Natural killer cell (primary cell): ENCODE measurements at regions not wholly inside any gene's neighbourhood (a gene's known extent, or its start where the extent isn't known, plus 50 kb on each side); places are given as distances from the start of the nearest gene placed in this dataset.

Experiments used
- ATAC-seq, 3 donors: fragments of 150-1000 bp in 2 of 3; fragments of 200-7000 bp in 1 of 3; cut with Tn5 transposase; 1 replicate in 1 of 3; 2 replicates in 2 of 3; pipeline ENCODE4 v1.10.0; 2021; ENCODE audit warnings: mild to moderate bottlenecking in 2 of 3, moderate library complexity in 2 of 3
- DNase-seq, 2 donors: peaks; one replicate each; pipeline versions ENCODE4 v3.0.0 to v3.0.0-alpha.2; 2013 to 2021; ENCODE audit warnings: mixed read lengths in 1 of 2
- H3K27ac ChIP-seq: one replicate; pipeline ENCODE4 v1.5.1; 2013; ENCODE audit warnings: mild to moderate bottlenecking, low read length
- H3K27me3 ChIP-seq: one replicate; pipeline ENCODE4 v1.6.1; 2013; ENCODE audit warnings: low read length; ENCODE audit not compliant: control insufficient read depth, insufficient read depth
- H3K36me3 ChIP-seq: one replicate; pipeline ENCODE4 v1.6.1; 2013; ENCODE audit warnings: low read length; ENCODE audit not compliant: control insufficient read depth, insufficient read depth
- H3K4me1 ChIP-seq: one replicate; pipeline ENCODE4 v1.6.1; 2013; ENCODE audit warnings: low read length; ENCODE audit not compliant: control insufficient read depth, insufficient read depth
- H3K4me3 ChIP-seq: one replicate; pipeline ENCODE4 v1.5.1; 2013; ENCODE audit warnings: low read length
- H3K9me3 ChIP-seq: one replicate; pipeline ENCODE4 v1.6.1; 2013; ENCODE audit warnings: low read length; ENCODE audit not compliant: control insufficient read depth, insufficient read depth
- H3K27ac Mint-ChIP-seq, 2 donors: one replicate each; pipeline ENCODE4 v1.8.0; 2022; ENCODE audit warnings: mild to moderate bottlenecking in 2 of 2, mixed read lengths in 2 of 2, moderate library complexity in 1 of 2
- H3K27me3 Mint-ChIP-seq, 2 donors: one replicate each; pipeline ENCODE4 v1.8.0; 2022; ENCODE audit warnings: low read depth in 2 of 2, mixed read lengths in 2 of 2
- H3K36me3 Mint-ChIP-seq: one replicate; pipeline ENCODE4 v1.8.0; 2022; ENCODE audit warnings: mixed read lengths
- H3K4me1 Mint-ChIP-seq, 2 donors: one replicate each; pipeline ENCODE4 v1.8.0; 2022; ENCODE audit warnings: mixed read lengths in 2 of 2
- H3K4me3 Mint-ChIP-seq: one replicate; pipeline ENCODE4 v1.8.0; 2022; ENCODE audit warnings: mild to moderate bottlenecking, moderate library complexity, mixed read lengths
- H3K9me3 Mint-ChIP-seq, 2 donors: one replicate each; pipeline ENCODE4 v1.8.0; 2022; ENCODE audit warnings: mixed read lengths in 2 of 2
- CTCF ChIP-seq: fragments of 200-600 bp; IDR thresholded peaks from one replicate; pipeline ENCODE4 v1.8.0; 2022; ENCODE audit warnings: antibody characterized with exemption
- WGBS: methylation state at CpG from one replicate; pipeline ENCODE4 v1.1.7; 2013; ENCODE audit warnings: missing lambda C conversion rate; ENCODE audit not compliant: insufficient coverage; 5-methylcytosine and 5-hydroxymethylcytosine counted together
- intact Hi-C: fragments of 100-400 bp; cut with micrococcal nuclease; formaldehyde crosslinking; loops from one replicate; pipeline ENCODE4 v1.14.2; 2022

GRCh38 chr2:74751981-74752851 lies 81.7 kb upstream of the HK2 start:
- no peak for TF ChIP-seq CTCF
- no peaks in the 10 kb centered on the region for H3K4me1 Mint-ChIP-seq
- peaks cover 2 to 4% of the 10 kb centered on the region in 2 donors for H3K9me3 Mint-ChIP-seq
- ATAC-seq (no peak), DNase-seq (no peak)
- H3K27ac Mint-ChIP-seq = no peak overlapping the region
- H3K36me3 Mint-ChIP-seq = peaks cover 7% of the 10 kb centered on the region
- Histone ChIP-seq H3K36me3 (no peaks in the 10 kb centered on the region), H3K27ac (no peak overlapping the region), H3K9me3 (no peaks in the 10 kb centered on the region), H3K27me3 (no peaks in the 10 kb centered on the region), H3K4me3 (no peak overlapping the region), H3K4me1 (no peaks in the 10 kb centered on the region)
- H3K27me3 Mint-ChIP-seq = peaks cover 10 to 16% of the 10 kb centered on the region in 2 donors
- 98% methylated on average over 4 of the region's 4 CpGs for WGBS
- intact Hi-C loops = no loop called here
- no peak overlapping the region for H3K4me3 Mint-ChIP-seq

- peaks cover 7% of the 10 kb centered on the region in 2 donors for H3K27me3 Mint-ChIP-seq
- 88% methylated on average over 4 of the region's 4 CpGs for WGBS
- Histone ChIP-seq H3K36me3 (no peaks in the 10 kb centered on the region), H3K4me3 (no peak overlapping the region), H3K9me3 (no peaks in the 10 kb centered on the region), H3K27ac (no peak overlapping the region), H3K27me3 (no peaks in the 10 kb centered on the region), H3K4me1 (no peaks in the 10 kb centered on the region)
- H3K4me3 Mint-ChIP-seq = no peak overlapping the region
- no peaks in the 10 kb centered on the region for H3K4me1 Mint-ChIP-seq
- no peak overlapping the region for H3K27ac Mint-ChIP-seq
- ATAC-seq (no peak), DNase-seq (no peak)
- peaks cover 7% of the 10 kb centered on the region for H3K36me3 Mint-ChIP-seq
- H3K9me3 Mint-ChIP-seq = peaks cover 2 to 4% of the 10 kb centered on the region in 2 donors
- intact Hi-C loops = no loop called here
- TF ChIP-seq CTCF = no peak
Measured at GRCh38 chr2:74755386-74755785, 78.5 kb upstream of the HK2 start.

GRCh38 chr2:74756356-74756890 lies 77.5 kb upstream of the HK2 start:
- ATAC-seq (no peak), DNase-seq (no peak)
- H3K27ac ChIP-seq = no peak overlapping the region
- Mint-ChIP-seq H3K27me3 (peaks cover 0 to 7% of the 10 kb centered on the region in 2 donors), H3K9me3 (peaks cover 2 to 4% of the 10 kb centered on the region in 2 donors), H3K27ac (no peak overlapping the region), H3K36me3 (peaks cover 7% of the 10 kb centered on the region), H3K4me3 (no peak overlapping the region), H3K4me1 (no peaks in the 10 kb centered on the region)
- no peaks in the 10 kb centered on the region for H3K4me1 ChIP-seq
- H3K36me3 ChIP-seq = no peaks in the 10 kb centered on the region
- no peak overlapping the region for H3K4me3 ChIP-seq
- no peak for TF ChIP-seq CTCF
- H3K9me3 ChIP-seq = no peaks in the 10 kb centered on the region
- intact Hi-C loops = no loop called here
- no peaks in the 10 kb centered on the region for H3K27me3 ChIP-seq
